ENCODE measurements at regions not wholly inside any gene's neighbourhood (a gene's known extent, or its start where the extent isn't known, plus 50 kb on each side); places are given as distances from the start of the nearest gene placed in this dataset.

- TF ChIP-seq CHD7 (IDR thresholded peaks at IDR 0.05; ENCODE audit: insufficient replicate concordance, low read length) (no peak), SAP30 (IDR thresholded peaks at IDR 0.05; ENCODE audit: insufficient read depth, insufficient replicate concordance, low read length) (no peak), HDAC6 (IDR thresholded peaks at IDR 0.05; ENCODE audit: low read depth, low read length) (no peak), MAX (IDR thresholded peaks at IDR 0.05) (no peak), SP4 (IDR thresholded peaks at IDR 0.05; ENCODE audit: low read length) (no peak), USF2 (IDR thresholded peaks at IDR 0.05; ENCODE audit: low read length) (no peak)
These were observed 1892.0 kb upstream of the IGFBP7 start (continued) for GRCh38 chr4:59002148-59002547.
